ENCODE measurements at regions not wholly inside any gene's neighbourhood (a gene's known extent, or its start where the extent isn't known, plus 50 kb on each side); places are given as distances from the start of the nearest gene placed in this dataset.

DNA sequence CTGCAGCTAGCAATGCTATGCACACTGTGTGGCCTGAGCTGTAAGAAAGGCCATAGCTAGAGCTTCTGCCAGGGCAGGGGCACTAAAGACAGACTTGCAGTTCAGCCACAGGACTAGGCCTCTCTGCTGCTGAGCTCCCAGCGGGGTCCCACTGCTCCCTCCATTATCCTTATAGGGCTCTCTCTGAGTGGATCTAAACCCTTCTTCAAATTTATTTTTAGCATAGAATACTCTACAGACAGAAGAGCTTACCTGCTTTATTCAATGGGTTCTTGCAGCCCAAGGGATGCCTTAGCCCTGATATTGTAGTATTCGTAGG is 100.9 kb upstream of the MLN start:
- TF ChIP-seq, protein P1, sequence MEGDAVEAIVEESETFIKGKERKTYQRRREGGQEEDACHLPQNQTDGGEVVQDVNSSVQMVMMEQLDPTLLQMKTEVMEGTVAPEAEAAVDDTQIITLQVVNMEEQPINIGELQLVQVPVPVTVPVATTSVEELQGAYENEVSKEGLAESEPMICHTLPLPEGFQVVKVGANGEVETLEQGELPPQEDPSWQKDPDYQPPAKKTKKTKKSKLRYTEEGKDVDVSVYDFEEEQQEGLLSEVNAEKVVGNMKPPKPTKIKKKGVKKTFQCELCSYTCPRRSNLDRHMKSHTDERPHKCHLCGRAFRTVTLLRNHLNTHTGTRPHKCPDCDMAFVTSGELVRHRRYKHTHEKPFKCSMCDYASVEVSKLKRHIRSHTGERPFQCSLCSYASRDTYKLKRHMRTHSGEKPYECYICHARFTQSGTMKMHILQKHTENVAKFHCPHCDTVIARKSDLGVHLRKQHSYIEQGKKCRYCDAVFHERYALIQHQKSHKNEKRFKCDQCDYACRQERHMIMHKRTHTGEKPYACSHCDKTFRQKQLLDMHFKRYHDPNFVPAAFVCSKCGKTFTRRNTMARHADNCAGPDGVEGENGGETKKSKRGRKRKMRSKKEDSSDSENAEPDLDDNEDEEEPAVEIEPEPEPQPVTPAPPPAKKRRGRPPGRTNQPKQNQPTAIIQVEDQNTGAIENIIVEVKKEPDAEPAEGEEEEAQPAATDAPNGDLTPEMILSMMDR (IDR thresholded peaks at IDR 0.05 in 4 of 5, conservative IDR thresholded peaks at IDR 0.05 in 1 of 5) = no peak
- no peak for TF ChIP-seq POLR2A (IDR thresholded peaks at IDR 0.05)
